ENCODE measurements at regions not wholly inside any gene's neighbourhood (a gene's known extent, or its start where the extent isn't known, plus 50 kb on each side); places are given as distances from the start of the nearest gene placed in this dataset.

GRCh38 chr1:112054510-112054909, 65.0 kb upstream of the KCND3 start:
- no peak for TF ChIP-seq CTCF (IDR thresholded peaks at IDR 0.05; ENCODE audit: low read depth, low read length)
- no peak for TF ChIP-seq POLR2A (IDR thresholded peaks at IDR 0.05; ENCODE audit: extremely low read depth, insufficient read length)
- TF ChIP-seq, protein P1, sequence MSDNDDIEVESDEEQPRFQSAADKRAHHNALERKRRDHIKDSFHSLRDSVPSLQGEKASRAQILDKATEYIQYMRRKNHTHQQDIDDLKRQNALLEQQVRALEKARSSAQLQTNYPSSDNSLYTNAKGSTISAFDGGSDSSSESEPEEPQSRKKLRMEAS (IDR thresholded peaks at IDR 0.05; ENCODE audit: low read depth, low read length) = no peak
